ENCODE measurements at regions not wholly inside any gene's neighbourhood (a gene's known extent, or its start where the extent isn't known, plus 50 kb on each side); places are given as distances from the start of the nearest gene placed in this dataset.
"Not testable (repeated sequence)": the region's sequence is repeated elsewhere in the genome, so short reads cannot be mapped to it uniquely, and the experiment has no call there.

DNA sequence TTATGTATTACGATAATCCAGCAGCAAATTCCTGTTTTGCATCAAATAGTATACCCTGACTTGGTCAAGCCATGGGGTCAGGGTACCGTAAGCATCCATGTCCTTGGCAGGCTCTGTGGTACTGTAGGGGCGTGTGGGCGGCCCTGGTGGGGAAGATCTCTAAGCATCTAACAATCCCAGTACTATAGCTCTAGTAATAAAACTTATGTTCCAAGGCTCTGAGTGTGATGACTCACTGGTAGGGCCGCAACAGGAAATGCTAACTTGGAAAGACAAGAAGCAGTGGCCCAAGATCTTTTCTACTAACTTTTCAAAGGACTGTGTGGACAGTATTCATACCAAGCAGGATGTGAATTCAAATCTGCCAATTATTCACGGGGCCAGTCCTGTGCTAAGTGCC is 63.8 kb downstream of the CLEC18A start:
- H3K9me3 Mint-ChIP-seq; ATAC-seq; H3K27me3 Mint-ChIP-seq; H3K36me3 Mint-ChIP-seq; H3K4me3 Mint-ChIP-seq; DNase-seq (ENCODE audit: low spot score); H3K4me1 Mint-ChIP-seq (ENCODE audit: low read depth in 2 of 2); H3K27ac Mint-ChIP-seq: not testable (repeated sequence)

DNA sequence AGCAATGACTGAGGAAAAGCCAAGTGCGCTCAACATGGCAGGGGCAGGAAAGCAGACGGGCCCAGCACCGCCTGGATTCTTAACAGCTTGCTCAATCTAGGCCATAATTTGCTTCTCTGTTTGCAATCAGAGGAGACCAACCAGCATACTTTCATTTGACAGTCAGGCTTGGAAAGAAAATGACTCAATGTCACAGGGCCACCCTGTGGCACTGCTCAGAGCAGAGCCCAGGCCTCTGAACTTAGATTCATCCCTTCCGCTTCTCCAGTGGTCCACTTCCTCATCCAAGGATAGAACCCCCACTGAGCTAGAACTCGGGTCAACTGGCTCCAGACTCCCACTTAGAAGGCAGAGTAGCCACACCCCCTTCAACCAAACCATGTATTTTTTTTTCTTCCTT is 65.6 kb downstream of the CLEC18A start:
- peaks cover 15% of the 10 kb centered on the region for H3K36me3 Mint-ChIP-seq
- H3K27me3 Mint-ChIP-seq; H3K4me3 Mint-ChIP-seq; H3K4me1 Mint-ChIP-seq (ENCODE audit: low read depth in 2 of 2); ATAC-seq; H3K27ac Mint-ChIP-seq; DNase-seq (ENCODE audit: low spot score); H3K9me3 Mint-ChIP-seq: not testable (repeated sequence)

DNA sequence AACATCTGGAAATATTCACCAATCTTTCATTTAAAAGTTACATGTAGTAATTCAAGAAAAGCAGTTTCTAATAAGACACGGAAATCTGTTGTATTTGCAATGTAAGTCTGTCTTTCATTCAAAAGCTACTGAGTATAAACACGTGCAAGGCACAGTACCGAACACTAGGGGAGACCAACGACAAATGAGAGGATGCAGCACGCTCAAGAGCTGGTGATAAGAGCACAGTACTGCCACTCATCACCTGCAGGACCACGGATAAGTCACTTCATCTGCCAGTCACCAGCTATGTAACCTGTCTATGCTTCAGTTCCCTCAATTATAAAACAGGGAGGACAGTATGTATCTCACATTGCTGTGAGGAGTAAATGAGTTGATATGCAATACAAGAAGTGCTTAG is 67.1 kb downstream of the CLEC18A start:
- no peak overlapping the region for H3K27ac Mint-ChIP-seq
- ATAC-seq (peak; percentile 61 to 74), DNase-seq (ENCODE audit: low spot score) (no peak)
- H3K27me3 Mint-ChIP-seq, result no peaks in the 10 kb centered on the region
- H3K9me3 Mint-ChIP-seq, result no peaks in the 10 kb centered on the region
- H3K4me1 Mint-ChIP-seq (ENCODE audit: low read depth in 2 of 2), result no peaks in the 10 kb centered on the region
- H3K36me3 Mint-ChIP-seq, result peaks cover 15% of the 10 kb centered on the region
- no peak overlapping the region for H3K4me3 Mint-ChIP-seq

DNA sequence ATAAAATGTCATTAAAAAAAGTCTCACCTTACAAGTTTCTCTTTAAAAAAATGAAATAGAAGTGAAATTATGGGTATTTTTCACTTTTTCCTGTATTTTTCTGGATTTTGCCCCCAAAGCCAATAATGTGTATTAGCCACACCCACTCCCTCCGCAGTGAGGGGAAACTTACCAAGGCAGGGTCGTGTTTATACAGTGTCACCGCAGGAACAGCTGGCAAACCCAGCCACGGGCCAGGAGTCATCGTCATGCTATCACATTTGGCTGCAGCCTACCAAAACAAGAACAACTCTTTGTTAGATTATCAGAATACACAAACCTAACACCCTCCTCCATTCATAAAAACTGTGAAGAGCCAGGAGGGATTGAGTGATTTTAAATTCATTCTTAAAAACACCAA is 72.1 kb downstream of the CLEC18A start:
- ATAC-seq; H3K27me3 Mint-ChIP-seq; H3K27ac Mint-ChIP-seq; H3K9me3 Mint-ChIP-seq; H3K4me3 Mint-ChIP-seq; DNase-seq (ENCODE audit: low spot score); H3K36me3 Mint-ChIP-seq: not testable (repeated sequence)
- peaks cover 5 to 11% of the 10 kb centered on the region in 2 donors for H3K4me1 Mint-ChIP-seq (ENCODE audit: low read depth in 2 of 2)

DNA sequence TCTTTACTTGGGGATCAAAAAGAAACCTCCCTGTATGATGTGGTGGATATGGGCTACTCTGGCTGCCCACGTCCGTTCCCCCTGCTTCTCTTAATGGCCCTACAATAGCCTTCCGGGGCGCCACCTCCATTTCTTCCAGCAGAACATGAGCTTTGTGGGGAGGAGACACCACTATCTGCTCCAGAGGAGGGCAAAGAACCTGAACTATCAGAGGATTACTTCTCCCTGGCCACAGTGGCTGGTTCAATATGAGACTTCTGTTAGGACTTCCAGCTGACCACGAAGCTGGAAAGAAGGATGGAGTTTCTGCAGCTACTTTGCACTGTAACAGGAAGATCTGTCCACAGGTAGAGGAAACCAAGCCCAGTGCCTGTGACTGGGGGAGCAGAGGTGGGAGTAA is 72.8 kb downstream of the CLEC18A start:
- DNase-seq (ENCODE audit: low spot score); H3K27me3 Mint-ChIP-seq; H3K27ac Mint-ChIP-seq; H3K4me3 Mint-ChIP-seq; H3K36me3 Mint-ChIP-seq; H3K9me3 Mint-ChIP-seq; ATAC-seq: not testable (repeated sequence)
- H3K4me1 Mint-ChIP-seq (ENCODE audit: low read depth in 2 of 2), result peaks cover 5 to 11% of the 10 kb centered on the region in 2 donors

DNA sequence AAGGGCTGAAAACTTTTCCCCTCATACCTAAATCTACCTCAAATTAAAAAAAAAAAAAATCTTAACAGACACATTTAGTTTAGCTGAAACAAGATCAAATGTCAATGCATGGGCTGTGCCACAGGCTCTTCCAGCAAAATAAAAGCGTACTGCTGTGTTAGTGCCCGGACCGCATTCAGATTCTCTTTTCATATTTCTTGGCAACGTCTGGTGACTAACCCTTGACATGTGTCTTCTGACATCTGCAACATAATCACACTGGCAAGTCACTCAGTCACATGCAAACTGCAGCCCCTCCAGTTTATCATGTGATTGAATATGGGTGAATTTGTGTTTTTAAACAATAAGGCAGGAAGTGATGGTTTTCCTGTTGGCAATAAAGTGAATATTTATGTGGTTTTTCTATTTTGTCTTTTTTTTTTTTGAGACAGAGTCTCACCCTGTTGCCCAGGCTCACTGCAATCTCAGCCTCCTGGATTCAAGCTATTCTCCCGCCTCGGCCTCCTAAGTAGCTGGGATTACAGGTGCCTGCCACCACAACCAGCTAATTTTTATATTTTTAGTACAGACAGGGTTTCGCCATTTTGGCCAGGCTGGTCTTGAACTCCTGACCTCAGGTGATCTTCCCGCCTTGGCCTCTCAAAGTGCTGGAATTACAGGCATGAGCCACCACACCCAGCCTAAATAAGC is 75.2 kb downstream of the CLEC18A start:
- peak; percentile 85 to 91 for ATAC-seq
- DNase-seq (ENCODE audit: low spot score); H3K4me3 Mint-ChIP-seq; H3K9me3 Mint-ChIP-seq; H3K27me3 Mint-ChIP-seq; H3K36me3 Mint-ChIP-seq: not testable (repeated sequence)
- Mint-ChIP-seq H3K4me1 (ENCODE audit: low read depth in 2 of 2) (peaks cover 5 to 11% of the 10 kb centered on the region in 2 donors), H3K27ac (peak overlapping the region; percentile 48 to 51)

DNA sequence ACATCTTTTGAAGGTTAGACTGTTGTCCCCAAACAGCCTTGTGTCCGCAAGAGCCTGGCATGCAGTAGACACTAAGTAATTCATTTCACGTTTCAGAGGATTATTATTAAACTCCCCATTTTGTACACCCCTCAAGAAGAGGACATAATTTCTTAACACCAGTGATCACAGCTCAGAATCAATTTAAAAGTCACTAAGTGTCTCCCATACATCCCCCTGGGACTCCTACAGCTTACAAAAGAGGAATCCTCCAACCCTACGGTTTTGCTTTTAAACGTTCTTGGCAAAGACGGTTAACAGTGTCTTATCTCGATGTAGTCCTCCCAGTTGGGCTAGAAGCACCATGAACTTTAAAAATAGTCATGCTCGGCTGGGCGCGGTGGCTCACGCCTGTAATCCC is 81.2 kb upstream of the PDPR start:
- H3K4me1 Mint-ChIP-seq (ENCODE audit: low read depth in 2 of 2); H3K27ac Mint-ChIP-seq; H3K4me3 Mint-ChIP-seq; ATAC-seq; H3K27me3 Mint-ChIP-seq; H3K36me3 Mint-ChIP-seq; H3K9me3 Mint-ChIP-seq; DNase-seq (ENCODE audit: low spot score): not testable (repeated sequence)

DNA sequence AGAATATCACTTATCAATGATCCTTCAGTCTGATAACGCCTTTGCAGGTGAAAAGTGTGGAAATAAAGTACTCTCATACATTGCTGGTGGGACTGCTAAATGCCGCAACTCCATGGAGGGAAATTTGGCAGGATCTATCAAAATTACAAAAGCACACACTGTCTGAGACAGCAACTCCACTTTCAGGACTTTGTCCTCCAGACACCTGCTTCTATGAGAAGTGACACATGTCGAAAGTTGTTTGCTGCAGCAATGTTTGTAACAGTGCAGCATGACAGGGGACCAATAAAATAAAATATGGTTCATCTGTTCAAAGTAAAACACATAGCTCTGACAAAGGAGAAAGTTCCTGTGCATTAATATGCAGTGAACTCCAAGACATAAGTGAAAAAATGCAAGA is 76.2 kb upstream of the PDPR start:
- not testable (repeated sequence) for DNase-seq (ENCODE audit: low spot score); H3K36me3 Mint-ChIP-seq; H3K27ac Mint-ChIP-seq; H3K4me1 Mint-ChIP-seq (ENCODE audit: low read depth in 2 of 2); H3K4me3 Mint-ChIP-seq; ATAC-seq; H3K27me3 Mint-ChIP-seq; H3K9me3 Mint-ChIP-seq

DNA sequence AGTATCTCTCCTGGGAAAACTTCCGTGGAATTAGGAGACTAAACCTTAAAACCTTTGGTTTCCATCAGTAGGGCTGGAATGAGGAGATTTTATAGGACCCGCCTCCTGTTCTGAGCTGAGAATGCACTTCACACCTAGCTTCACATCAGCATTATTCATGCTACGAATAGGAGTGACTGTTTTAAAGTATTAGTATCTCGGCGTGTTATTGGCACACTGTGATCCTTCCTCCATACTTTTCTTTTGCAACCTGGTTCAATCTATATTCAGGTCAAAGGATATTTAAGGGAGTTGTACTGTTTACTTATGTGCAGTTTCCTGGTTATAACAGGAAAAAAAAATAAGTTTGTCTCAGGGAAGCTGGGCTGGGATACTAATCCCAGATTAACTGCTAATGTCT is 73.6 kb upstream of the PDPR start:
- H3K36me3 Mint-ChIP-seq; ATAC-seq; H3K4me1 Mint-ChIP-seq (ENCODE audit: low read depth in 2 of 2); H3K27me3 Mint-ChIP-seq; H3K4me3 Mint-ChIP-seq; H3K9me3 Mint-ChIP-seq; DNase-seq (ENCODE audit: low spot score); H3K27ac Mint-ChIP-seq: not testable (repeated sequence)

DNA sequence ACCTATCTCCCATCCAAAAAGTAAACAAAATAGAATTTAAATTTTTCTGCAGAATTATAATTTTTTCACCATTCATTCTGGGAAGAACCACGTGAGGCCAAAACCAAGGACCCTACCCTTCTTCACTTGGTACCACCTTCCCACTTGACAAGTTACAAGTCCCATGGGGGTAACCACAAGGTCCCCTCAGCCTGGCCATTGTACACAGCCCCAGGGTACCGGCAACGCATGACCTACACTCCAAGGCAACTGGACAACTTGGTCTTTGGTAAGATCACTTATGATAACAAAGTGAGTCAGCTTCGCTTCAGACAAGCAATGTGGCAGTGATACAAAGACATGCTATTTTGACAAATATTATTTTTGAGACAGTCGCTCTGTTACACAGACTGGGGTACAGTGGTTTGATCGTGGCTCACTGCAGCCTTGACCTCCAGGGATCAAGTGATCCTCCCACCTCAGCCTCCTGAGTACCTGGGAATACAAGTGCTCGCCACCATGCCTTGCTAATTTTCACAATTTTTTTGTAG is 70.5 kb upstream of the PDPR start:
- not testable (repeated sequence) for H3K9me3 Mint-ChIP-seq, H3K27me3 Mint-ChIP-seq, ATAC-seq

DNA sequence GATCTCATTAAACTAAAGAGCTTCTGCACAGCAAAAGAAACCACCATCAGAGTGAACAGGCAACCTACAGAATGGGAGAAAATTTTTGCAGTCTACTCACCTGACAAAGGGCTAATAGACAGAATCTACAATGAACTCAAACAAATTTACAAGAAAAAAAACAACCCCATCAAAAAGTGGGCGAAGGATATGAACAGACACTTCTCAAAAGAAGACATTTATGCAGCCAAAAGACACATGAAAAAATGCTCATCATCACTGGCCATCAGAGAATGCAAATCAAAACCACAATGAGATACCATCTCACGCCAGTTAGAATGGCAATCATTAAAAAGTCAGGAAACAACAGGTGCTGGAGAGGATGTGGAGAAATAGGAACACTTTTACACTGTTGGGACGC is 67.6 kb upstream of the PDPR start:
- not testable (repeated sequence) for H3K27me3 Mint-ChIP-seq; H3K27ac Mint-ChIP-seq; H3K9me3 Mint-ChIP-seq; DNase-seq (ENCODE audit: low spot score); H3K4me3 Mint-ChIP-seq; ATAC-seq; H3K4me1 Mint-ChIP-seq (ENCODE audit: low read depth in 2 of 2); H3K36me3 Mint-ChIP-seq

More for the DNA sequence above, 70.5 kb upstream of the PDPR start:
- not testable (repeated sequence) for H3K27ac Mint-ChIP-seq; H3K4me1 Mint-ChIP-seq (ENCODE audit: low read depth in 2 of 2); H3K36me3 Mint-ChIP-seq; DNase-seq (ENCODE audit: low spot score); H3K4me3 Mint-ChIP-seq

DNA sequence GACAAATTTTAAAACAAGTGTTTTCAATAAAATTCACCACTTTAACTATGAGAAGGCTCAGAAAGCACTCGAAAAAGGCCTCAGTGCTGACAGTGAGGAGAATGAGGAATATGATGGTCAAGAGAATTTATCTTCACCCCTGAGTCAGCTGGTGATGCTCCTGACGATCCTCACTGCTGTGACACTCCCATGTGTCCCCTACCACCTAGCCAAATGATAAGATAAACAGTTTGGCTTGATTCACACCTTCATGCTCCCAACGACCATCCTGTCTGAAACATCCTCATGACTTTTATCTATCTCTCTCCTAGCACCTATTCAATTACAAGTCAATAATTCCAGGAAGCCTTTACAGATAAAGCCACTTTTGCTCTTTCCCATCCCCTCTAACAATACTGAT is 66.0 kb upstream of the PDPR start:
- ATAC-seq; H3K27ac Mint-ChIP-seq; H3K36me3 Mint-ChIP-seq; DNase-seq (ENCODE audit: low spot score); H3K4me3 Mint-ChIP-seq; H3K4me1 Mint-ChIP-seq (ENCODE audit: low read depth in 2 of 2); H3K9me3 Mint-ChIP-seq; H3K27me3 Mint-ChIP-seq: not testable (repeated sequence)

DNA sequence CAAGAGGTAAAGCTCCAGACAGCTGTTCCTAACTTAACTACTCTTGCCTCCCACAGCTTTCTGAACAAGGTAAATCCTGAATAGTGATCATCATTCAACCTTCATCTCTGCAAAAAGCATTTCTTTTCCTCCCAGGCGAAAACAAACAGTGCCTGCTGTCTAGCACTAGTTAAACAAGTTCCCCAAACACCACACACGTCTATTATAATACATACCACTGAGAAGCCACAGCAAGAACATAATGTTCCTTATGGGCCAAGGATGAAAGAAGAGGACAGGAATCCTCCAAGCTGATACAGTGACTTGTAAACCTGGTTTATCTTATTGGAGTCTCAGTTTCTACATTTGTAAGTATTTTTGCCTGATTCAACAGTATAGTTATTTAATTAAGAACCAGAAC is 56.1 kb upstream of the PDPR start:
- not testable (repeated sequence) for DNase-seq (ENCODE audit: low spot score); H3K9me3 Mint-ChIP-seq; ATAC-seq; H3K4me1 Mint-ChIP-seq (ENCODE audit: low read depth in 2 of 2); H3K4me3 Mint-ChIP-seq; H3K27me3 Mint-ChIP-seq; H3K36me3 Mint-ChIP-seq; H3K27ac Mint-ChIP-seq

DNA sequence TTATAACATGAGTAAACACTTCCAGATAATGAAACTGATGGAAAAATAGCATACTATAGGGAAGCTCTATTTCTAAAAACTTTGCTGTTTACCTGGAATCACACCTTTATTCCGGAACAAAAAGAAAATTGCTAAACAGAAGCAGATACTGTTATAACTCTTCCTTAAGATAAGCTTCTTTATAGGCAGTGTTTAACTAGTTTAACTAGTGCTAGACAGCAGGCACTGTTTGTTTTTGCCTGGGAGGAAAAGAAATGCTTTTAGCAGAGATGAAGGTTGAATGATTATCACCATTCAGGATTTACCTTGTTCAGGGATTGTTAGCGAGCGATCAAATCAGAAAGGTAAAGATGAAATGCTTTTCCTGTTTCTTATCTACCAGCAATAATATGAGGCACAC is 54.7 kb upstream of the PDPR start:
- ATAC-seq; H3K4me1 Mint-ChIP-seq (ENCODE audit: low read depth in 2 of 2); H3K4me3 Mint-ChIP-seq; H3K36me3 Mint-ChIP-seq; DNase-seq (ENCODE audit: low spot score); H3K27ac Mint-ChIP-seq; H3K27me3 Mint-ChIP-seq; H3K9me3 Mint-ChIP-seq: not testable (repeated sequence)

DNA sequence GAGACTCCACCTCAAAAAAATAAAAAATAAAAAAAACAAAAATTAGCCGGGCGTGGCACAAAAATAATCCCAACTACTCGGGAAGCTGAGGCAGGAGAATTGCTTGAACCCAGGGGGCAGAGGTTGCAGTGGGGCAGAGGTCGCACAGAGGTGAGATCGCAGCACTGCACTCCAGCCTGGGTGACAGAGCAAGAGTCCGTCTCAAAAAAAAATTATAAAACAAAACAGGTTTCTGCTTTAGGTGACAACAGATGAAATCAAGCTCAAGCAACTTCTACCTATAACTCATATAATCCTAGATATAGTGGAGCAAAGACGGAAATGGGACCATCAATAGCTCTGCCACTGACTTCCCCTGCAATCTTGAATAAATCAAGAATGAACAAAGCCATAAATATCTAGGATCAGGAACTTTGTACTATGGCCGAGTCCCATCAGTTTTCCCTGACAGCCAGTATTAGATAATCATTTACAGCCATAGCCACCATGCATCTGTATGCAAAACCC is 53.6 kb upstream of the PDPR start:
- not testable (repeated sequence) for H3K27ac Mint-ChIP-seq; H3K4me3 Mint-ChIP-seq; DNase-seq (ENCODE audit: low spot score); H3K27me3 Mint-ChIP-seq; ATAC-seq; H3K36me3 Mint-ChIP-seq; H3K4me1 Mint-ChIP-seq (ENCODE audit: low read depth in 2 of 2); H3K9me3 Mint-ChIP-seq
